ENCODE measurements at regions not wholly inside any gene's neighbourhood (a gene's known extent, or its start where the extent isn't known, plus 50 kb on each side); places are given as distances from the start of the nearest gene placed in this dataset.

GRCh38 chr2:65537651-65538385, 105.4 kb upstream of the SPRED2 start:
- TF ChIP-seq FOXP4 (CRISPR knock-in tag; IDR thresholded peaks at IDR 0.05) (no peak), ETV6 (CRISPR knock-in tag; IDR thresholded peaks at IDR 0.05) (no peak), ATF1 (CRISPR knock-in tag; IDR thresholded peaks at IDR 0.05) (no peak), ZBTB21 (CRISPR knock-in tag; IDR thresholded peaks at IDR 0.05; ENCODE audit: borderline replicate concordance) (no peak), HMGA2 (CRISPR knock-in tag; IDR thresholded peaks at IDR 0.05) (no peak), SMAD3 (CRISPR knock-in tag; IDR thresholded peaks at IDR 0.05; ENCODE audit: borderline replicate concordance) (no peak), PRDM15 (CRISPR knock-in tag; IDR thresholded peaks at IDR 0.05) (no peak), RELA (CRISPR knock-in tag; IDR thresholded peaks at IDR 0.05; ENCODE audit: borderline replicate concordance) (no peak), TEAD1 (CRISPR knock-in tag; IDR thresholded peaks at IDR 0.05) (no peak)
- TF ChIP-seq, protein P1, sequence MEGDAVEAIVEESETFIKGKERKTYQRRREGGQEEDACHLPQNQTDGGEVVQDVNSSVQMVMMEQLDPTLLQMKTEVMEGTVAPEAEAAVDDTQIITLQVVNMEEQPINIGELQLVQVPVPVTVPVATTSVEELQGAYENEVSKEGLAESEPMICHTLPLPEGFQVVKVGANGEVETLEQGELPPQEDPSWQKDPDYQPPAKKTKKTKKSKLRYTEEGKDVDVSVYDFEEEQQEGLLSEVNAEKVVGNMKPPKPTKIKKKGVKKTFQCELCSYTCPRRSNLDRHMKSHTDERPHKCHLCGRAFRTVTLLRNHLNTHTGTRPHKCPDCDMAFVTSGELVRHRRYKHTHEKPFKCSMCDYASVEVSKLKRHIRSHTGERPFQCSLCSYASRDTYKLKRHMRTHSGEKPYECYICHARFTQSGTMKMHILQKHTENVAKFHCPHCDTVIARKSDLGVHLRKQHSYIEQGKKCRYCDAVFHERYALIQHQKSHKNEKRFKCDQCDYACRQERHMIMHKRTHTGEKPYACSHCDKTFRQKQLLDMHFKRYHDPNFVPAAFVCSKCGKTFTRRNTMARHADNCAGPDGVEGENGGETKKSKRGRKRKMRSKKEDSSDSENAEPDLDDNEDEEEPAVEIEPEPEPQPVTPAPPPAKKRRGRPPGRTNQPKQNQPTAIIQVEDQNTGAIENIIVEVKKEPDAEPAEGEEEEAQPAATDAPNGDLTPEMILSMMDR (IDR thresholded peaks at IDR 0.05) = no peak
- TF ChIP-seq, protein P2, sequence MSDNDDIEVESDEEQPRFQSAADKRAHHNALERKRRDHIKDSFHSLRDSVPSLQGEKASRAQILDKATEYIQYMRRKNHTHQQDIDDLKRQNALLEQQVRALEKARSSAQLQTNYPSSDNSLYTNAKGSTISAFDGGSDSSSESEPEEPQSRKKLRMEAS (CRISPR knock-in tag; IDR thresholded peaks at IDR 0.05) = no peak
- TF ChIP-seq, protein P3, sequence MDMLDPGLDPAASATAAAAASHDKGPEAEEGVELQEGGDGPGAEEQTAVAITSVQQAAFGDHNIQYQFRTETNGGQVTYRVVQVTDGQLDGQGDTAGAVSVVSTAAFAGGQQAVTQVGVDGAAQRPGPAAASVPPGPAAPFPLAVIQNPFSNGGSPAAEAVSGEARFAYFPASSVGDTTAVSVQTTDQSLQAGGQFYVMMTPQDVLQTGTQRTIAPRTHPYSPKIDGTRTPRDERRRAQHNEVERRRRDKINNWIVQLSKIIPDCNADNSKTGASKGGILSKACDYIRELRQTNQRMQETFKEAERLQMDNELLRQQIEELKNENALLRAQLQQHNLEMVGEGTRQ (CRISPR knock-in tag; IDR thresholded peaks at IDR 0.05) = no peak

Data from WTC11 (cell line).